Subcutaneous abdominal adipose tissue (tissue), 5 donors: ENCODE measurements at regions not wholly inside any gene's neighbourhood (a gene's known extent, or its start where the extent isn't known, plus 50 kb on each side); places are given as distances from the start of the nearest gene placed in this dataset.

ENCODE experiments used
- H3K27ac ChIP-seq: one replicate; pipeline ENCODE4 v1.7.0; 2013; ENCODE audit warnings: low read depth, mild to moderate bottlenecking, inconsistent platforms, low read length, moderate library complexity
- H3K27me3 ChIP-seq, 5 donors: one replicate each; pipeline ENCODE4 v1.7.0; 2013; ENCODE audit warnings: low read length in 5 of 5, inconsistent platforms in 1 of 5; ENCODE audit not compliant: control insufficient read depth in 5 of 5, insufficient read depth in 4 of 5
- H3K36me3 ChIP-seq, 5 donors: one replicate each; pipeline ENCODE4 v1.7.0; 2013; ENCODE audit warnings: low read length in 5 of 5; ENCODE audit not compliant: control insufficient read depth in 5 of 5, insufficient read depth in 5 of 5
- H3K4me1 ChIP-seq, 5 donors: one replicate each; pipeline ENCODE4 v1.7.0; 2013; ENCODE audit warnings: low read length in 5 of 5, mild to moderate bottlenecking in 3 of 5, moderate library complexity in 1 of 5; ENCODE audit not compliant: control insufficient read depth in 5 of 5, insufficient read depth in 5 of 5
- H3K4me3 ChIP-seq, 5 donors: one replicate each; pipeline ENCODE4 v1.7.0; 2013; ENCODE audit warnings: low read length in 5 of 5, low read depth in 1 of 5
- H3K9ac ChIP-seq, 5 donors: one replicate each; pipeline ENCODE4 v1.7.0; 2013; ENCODE audit warnings: low read length in 5 of 5, mild to moderate bottlenecking in 4 of 5, moderate library complexity in 3 of 5
- H3K9me3 ChIP-seq, 5 donors: one replicate each; pipeline ENCODE4 v1.7.0; 2013; ENCODE audit warnings: low read length in 5 of 5; ENCODE audit not compliant: control insufficient read depth in 5 of 5
- donor health status: healthy.
- donor health status: healthy.
- donor health status: healthy.
- donor health status: healthy.
- donor health status: healthy.

- Histone ChIP-seq H3K9ac (no peak overlapping the region), H3K4me3 (no peak overlapping the region), H3K27me3 (no peaks in the 10 kb centered on the region), H3K27ac (no peak overlapping the region), H3K36me3 (no peaks in the 10 kb centered on the region), H3K9me3 (no peaks in the 10 kb centered on the region), H3K4me1 (peaks cover 0 to 11% (median 0%) of the 10 kb centered on the region in 5 donors)
Measured at GRCh38 chr16:60299241-60299776, 1565.2 kb upstream of the GOT2 start.

GRCh38 chr16:60295451-60295850, 1561.3 kb upstream of the GOT2 start:
- Histone ChIP-seq H3K4me3 (no peak overlapping the region), H3K9ac (no peak overlapping the region), H3K27ac (no peak overlapping the region), H3K27me3 (no peaks in the 10 kb centered on the region), H3K4me1 (peaks cover 0 to 2% (median 0%) of the 10 kb centered on the region in 5 donors), H3K36me3 (no peaks in the 10 kb centered on the region), H3K9me3 (no peaks in the 10 kb centered on the region)

- no peak overlapping the region for H3K4me3 ChIP-seq
- H3K27ac ChIP-seq = no peak overlapping the region
- no peak overlapping the region for H3K9ac ChIP-seq
- no peaks in the 10 kb centered on the region for H3K36me3 ChIP-seq
- H3K27me3 ChIP-seq = no peaks in the 10 kb centered on the region
- no peaks in the 10 kb centered on the region for H3K9me3 ChIP-seq
- no peaks in the 10 kb centered on the region for H3K4me1 ChIP-seq
Measured at GRCh38 chr16:60285794-60286193, 1551.7 kb upstream of the GOT2 start.

GRCh38 chr16:60279061-60279665, 1545.0 kb upstream of the GOT2 start:
- H3K4me3 ChIP-seq = no peak overlapping the region
- H3K9ac ChIP-seq = no peak overlapping the region

GRCh38 chr16:60274431-60275019, 1540.4 kb upstream of the GOT2 start:
- Histone ChIP-seq H3K9me3 (no peaks in the 10 kb centered on the region), H3K4me1 (no peaks in the 10 kb centered on the region), H3K27me3 (no peaks in the 10 kb centered on the region), H3K27ac (no peak overlapping the region), H3K4me3 (no peak overlapping the region), H3K36me3 (no peaks in the 10 kb centered on the region), H3K9ac (no peak overlapping the region)

More at GRCh38 chr16:60279061-60279665, 1545.0 kb upstream of the GOT2 start:
- Histone ChIP-seq H3K36me3 (no peaks in the 10 kb centered on the region), H3K4me1 (no peaks in the 10 kb centered on the region), H3K9me3 (no peaks in the 10 kb centered on the region), H3K27ac (no peak overlapping the region), H3K27me3 (no peaks in the 10 kb centered on the region)

- H3K9ac ChIP-seq = no peak overlapping the region
- no peaks in the 10 kb centered on the region for H3K4me1 ChIP-seq
- no peak overlapping the region for H3K27ac ChIP-seq
- no peaks in the 10 kb centered on the region for H3K9me3 ChIP-seq
- H3K27me3 ChIP-seq = no peaks in the 10 kb centered on the region
- H3K36me3 ChIP-seq = no peaks in the 10 kb centered on the region
- no peak overlapping the region for H3K4me3 ChIP-seq
Measured at GRCh38 chr16:60271781-60272180, 1537.7 kb upstream of the GOT2 start.

GRCh38 chr16:60271025-60271771, 1537.1 kb upstream of the GOT2 start:
- Histone ChIP-seq H3K27ac (no peak overlapping the region), H3K36me3 (no peaks in the 10 kb centered on the region), H3K27me3 (no peaks in the 10 kb centered on the region), H3K4me3 (no peak overlapping the region), H3K9ac (no peak overlapping the region), H3K9me3 (no peaks in the 10 kb centered on the region), H3K4me1 (no peaks in the 10 kb centered on the region)

- Histone ChIP-seq H3K36me3 (no peaks in the 10 kb centered on the region), H3K9ac (no peak overlapping the region), H3K4me3 (no peak overlapping the region), H3K27ac (no peak overlapping the region), H3K9me3 (no peaks in the 10 kb centered on the region), H3K27me3 (no peaks in the 10 kb centered on the region), H3K4me1 (no peaks in the 10 kb centered on the region)
Measured at GRCh38 chr16:60261425-60261824, 1527.3 kb upstream of the GOT2 start.

GRCh38 chr16:60259956-60260355, 1525.8 kb upstream of the GOT2 start:
- Histone ChIP-seq H3K36me3 (no peaks in the 10 kb centered on the region), H3K9ac (no peak overlapping the region), H3K4me1 (no peaks in the 10 kb centered on the region), H3K27ac (no peak overlapping the region), H3K9me3 (no peaks in the 10 kb centered on the region), H3K27me3 (no peaks in the 10 kb centered on the region), H3K4me3 (no peak overlapping the region)

- no peak overlapping the region for H3K27ac ChIP-seq
- no peaks in the 10 kb centered on the region for H3K36me3 ChIP-seq
- no peaks in the 10 kb centered on the region for H3K9me3 ChIP-seq
- no peak overlapping the region for H3K4me3 ChIP-seq
- no peaks in the 10 kb centered on the region for H3K4me1 ChIP-seq
- H3K27me3 ChIP-seq = no peaks in the 10 kb centered on the region
- H3K9ac ChIP-seq = no peak overlapping the region
Measured at GRCh38 chr16:60246086-60246485, 1512.0 kb upstream of the GOT2 start.
